Fibroblast of pulmonary artery (primary cell): ENCODE measurements at regions not wholly inside any gene's neighbourhood (a gene's known extent, or its start where the extent isn't known, plus 50 kb on each side); places are given as distances from the start of the nearest gene placed in this dataset.
A peak's percentile ranks its signal among the peaks of the same experiment; 100 is the strongest.
"Not testable (repeated sequence)": the region's sequence is repeated elsewhere in the genome, so short reads cannot be mapped to it uniquely, and the experiment has no call there.

Source experiments
- DNase-seq: peaks from one replicate; pipeline ENCODE4 v3.0.0-alpha.2; 2010; ENCODE audit warnings: low read depth
- H3K4me3 ChIP-seq: replicated peaks from 2 replicates; pipeline ENCODE4 v1.5.1; 2011; ENCODE audit warnings: low read depth, mild to moderate bottlenecking, control low read depth, low read length, moderate library complexity
- TF ChIP-seq, protein P1 (sequence below): IDR thresholded peaks from 2 replicates; pipeline ENCODE4 v1.5.1; 2011; ENCODE audit warnings: mild to moderate bottlenecking, control low read depth, low read length, inconsistent platforms; ENCODE audit errors: missing control alignments

DNA sequence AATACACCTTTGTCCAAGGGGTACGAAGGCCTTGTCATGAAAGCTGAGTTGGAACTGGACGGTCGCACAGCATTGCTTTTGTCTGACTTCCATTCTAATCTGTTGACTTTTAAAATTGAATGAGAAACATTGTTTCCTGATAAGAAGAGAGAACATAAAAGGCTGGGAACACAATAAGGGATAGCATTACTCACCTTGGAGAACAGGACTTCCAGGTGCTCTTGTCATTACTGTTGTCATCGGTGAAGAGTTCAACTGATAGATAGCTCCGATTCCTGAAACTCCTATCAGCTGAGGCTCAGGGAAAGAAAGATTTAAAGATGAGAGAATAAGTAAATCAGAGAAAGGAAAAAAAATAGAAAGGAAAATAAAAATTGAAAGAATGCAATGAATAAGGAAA lies 351.1 kb downstream of the KCNJ2 start:
- no peak overlapping the region for H3K4me3 ChIP-seq
- TF ChIP-seq, protein P1, sequence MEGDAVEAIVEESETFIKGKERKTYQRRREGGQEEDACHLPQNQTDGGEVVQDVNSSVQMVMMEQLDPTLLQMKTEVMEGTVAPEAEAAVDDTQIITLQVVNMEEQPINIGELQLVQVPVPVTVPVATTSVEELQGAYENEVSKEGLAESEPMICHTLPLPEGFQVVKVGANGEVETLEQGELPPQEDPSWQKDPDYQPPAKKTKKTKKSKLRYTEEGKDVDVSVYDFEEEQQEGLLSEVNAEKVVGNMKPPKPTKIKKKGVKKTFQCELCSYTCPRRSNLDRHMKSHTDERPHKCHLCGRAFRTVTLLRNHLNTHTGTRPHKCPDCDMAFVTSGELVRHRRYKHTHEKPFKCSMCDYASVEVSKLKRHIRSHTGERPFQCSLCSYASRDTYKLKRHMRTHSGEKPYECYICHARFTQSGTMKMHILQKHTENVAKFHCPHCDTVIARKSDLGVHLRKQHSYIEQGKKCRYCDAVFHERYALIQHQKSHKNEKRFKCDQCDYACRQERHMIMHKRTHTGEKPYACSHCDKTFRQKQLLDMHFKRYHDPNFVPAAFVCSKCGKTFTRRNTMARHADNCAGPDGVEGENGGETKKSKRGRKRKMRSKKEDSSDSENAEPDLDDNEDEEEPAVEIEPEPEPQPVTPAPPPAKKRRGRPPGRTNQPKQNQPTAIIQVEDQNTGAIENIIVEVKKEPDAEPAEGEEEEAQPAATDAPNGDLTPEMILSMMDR: no peak
- no peak for DNase-seq

DNA sequence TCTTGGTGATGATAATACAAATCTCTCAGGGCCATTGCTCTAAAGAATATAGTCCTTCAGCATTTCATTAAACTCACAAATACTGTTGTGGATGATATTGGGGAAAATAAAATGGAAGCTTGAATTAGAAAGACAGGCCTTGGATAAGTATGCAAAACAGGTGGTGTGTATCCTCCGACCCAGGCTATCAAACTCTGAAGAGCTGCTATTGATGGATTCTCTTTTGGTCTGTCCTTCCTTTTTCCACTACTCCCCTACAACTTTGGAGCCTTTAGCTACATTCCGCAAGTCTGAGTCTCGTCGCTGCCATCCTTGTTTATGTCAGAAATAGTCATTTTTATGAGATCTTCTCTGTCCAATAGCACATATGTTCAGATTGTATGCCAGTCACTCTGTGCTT lies 351.6 kb downstream of the KCNJ2 start:
- DNase-seq: no peak
- TF ChIP-seq, protein P1: no peak
- H3K4me3 ChIP-seq: no peak overlapping the region

DNA sequence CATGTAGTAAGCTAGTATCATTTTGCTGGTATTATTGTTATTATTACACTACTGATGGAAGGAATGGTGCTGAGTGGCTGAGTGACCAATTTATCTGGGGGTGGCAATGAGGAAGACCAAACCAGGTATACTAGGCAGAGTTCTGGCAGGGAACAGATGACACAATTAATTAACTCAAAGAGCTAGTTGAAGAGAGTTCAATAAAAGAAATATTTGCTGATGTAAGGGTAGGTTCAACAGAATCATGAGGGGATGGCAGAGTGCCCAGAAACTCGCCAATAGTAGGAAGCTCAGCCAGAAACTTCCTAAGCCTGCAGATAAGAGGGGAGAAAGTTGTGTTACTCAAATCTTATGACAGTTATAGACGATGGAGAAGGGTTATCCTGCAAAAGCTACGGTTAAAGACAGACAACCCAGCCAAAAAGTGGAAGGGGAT lies 352.5 kb downstream of the KCNJ2 start:
- TF ChIP-seq, protein P1: no peak
- H3K4me3 ChIP-seq: no peak overlapping the region
- DNase-seq: peak; percentile 18

DNA sequence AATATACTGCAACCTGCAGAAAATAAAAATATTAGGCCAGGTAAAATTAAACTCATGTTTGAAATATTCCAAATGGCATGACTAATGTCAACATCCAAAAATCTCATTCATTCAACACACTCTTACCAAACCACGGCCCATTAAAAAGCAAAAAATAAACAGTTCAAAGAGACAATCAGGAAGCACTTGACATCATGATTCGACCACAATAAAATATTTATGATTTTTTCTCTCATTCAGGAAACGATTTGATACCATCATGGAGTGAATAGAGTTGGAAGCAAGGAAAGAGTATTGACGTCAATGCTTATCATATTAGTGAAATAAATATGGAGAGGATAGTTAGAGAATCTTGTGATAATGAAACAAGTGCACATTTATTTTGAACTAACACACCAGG lies 354.1 kb downstream of the KCNJ2 start:
- H3K4me3 ChIP-seq: no peak overlapping the region
- TF ChIP-seq, protein P1: no peak

DNA sequence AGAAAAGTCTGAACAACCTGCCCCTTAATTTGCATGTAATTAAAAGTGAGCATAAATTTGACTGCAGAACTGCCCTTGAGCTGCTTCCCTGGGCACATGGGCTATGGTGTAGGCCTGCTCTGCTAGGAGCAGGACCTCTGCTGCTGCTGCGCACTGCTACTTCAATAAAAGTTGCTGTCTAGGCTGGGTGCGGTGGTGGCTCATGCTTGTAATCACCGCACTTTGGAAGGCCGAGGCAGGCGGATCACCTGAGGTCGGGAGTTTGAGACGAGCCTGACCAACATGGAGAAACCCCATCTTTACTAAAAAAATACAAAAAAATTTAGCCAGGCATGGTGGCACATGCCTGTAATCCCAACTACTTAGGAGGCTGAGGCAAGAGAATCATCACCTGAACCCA lies 355.7 kb downstream of the KCNJ2 start:
- not testable (repeated sequence) for H3K4me3 ChIP-seq, DNase-seq

More for the DNA sequence above, 354.1 kb downstream of the KCNJ2 start:
- no peak for DNase-seq

DNA sequence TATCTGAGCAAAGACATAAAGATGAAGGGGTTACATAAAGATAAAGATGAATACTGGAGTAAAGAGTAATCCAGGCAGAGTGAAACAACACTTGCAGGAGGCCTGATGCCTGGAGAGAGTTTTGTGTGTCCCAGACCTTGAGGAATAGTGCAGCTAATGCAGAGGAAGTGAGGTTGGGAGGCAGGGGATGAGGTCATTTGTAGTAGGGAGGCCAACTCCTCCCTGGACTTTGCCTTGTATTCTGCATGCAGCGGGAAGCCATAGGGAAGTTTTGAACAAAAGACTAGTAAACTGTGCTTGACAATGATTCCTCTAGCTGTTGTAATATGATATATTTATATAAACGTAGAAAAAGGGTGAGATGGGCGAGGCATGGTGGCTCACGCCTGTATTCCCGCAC lies 356.6 kb downstream of the KCNJ2 start:
- no peak for DNase-seq
- no peak overlapping the region for H3K4me3 ChIP-seq
- TF ChIP-seq, protein P1: no peak

DNA sequence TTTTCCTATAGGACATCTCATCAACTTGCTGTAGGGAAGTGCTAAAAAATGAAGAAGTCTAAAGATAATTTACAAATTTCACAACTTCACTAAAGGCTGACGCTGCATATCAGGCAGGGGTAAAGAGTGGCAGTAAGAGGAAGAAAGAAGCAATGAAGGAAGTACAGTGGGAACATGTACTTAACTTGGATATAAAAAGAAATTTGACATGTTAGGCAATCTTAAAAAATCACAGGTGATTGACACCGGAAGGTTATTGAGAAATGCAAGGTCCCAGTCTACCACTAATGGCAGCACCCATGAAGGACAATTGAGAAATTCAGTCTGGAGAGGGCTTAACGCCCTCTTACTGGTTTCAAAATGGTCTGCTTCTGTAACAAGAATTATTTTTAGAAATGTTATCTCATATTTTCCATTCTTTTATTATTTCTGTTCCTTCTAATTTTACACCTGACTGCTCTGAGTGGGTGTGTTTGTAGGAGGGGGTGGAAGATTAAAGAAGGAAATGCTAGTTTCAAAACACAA lies 358.1 kb downstream of the KCNJ2 start:
- DNase-seq: no peak
- TF ChIP-seq, protein P1: no peak
- H3K4me3 ChIP-seq: no peak overlapping the region
